IMR-90 (cell line): ENCODE measurements at regions not wholly inside any gene's neighbourhood (a gene's known extent, or its start where the extent isn't known, plus 50 kb on each side); places are given as distances from the start of the nearest gene placed in this dataset.

Experiments used
- ATAC-seq: fragments of 200-7000 bp; cut with Tn5 transposase; 2 replicates; pipeline ENCODE4 v1.9.1; 2020; ENCODE audit warnings: low read depth, mild to moderate bottlenecking, moderate library complexity
- BruUV-seq: library from RNA; stranded (reverse); fragments of 400-500 nt; replicated peaks from 2 replicates; lab custom pipeline; 2021; lab: Mats Ljungman, UMichigan
- CTCF ChIA-PET: fragments of 300-600 bp; formaldehyde crosslinking; extraction: SDS; loops from one replicate; lab custom pipeline; 2021; ENCODE audit warnings: antibody characterized with exemption; lab: Yijun Ruan, JAX
- POLR2A ChIA-PET: fragments of 300-600 bp; sonication (Branson Sonifier 250); formaldehyde crosslinking; loops from one replicate; lab custom pipeline; 2022; ENCODE audit warnings: antibody characterized with exemption; ENCODE audit not compliant: unreplicated experiment; lab: Charles Lee
- DNase-seq: peaks from one replicate; pipeline ENCODE4 v3.0.0; 2013
- H2AFZ ChIP-seq: replicated peaks from 2 replicates; pipeline ENCODE3; 2013; ENCODE audit warnings: low read length, mild to moderate bottlenecking; ENCODE audit not compliant: poor library complexity
- H2AK5ac ChIP-seq: 2 replicates; pipeline ENCODE4 v1.6.1; 2013; ENCODE audit warnings: low read depth, low read length, inconsistent platforms
- H2AK9ac ChIP-seq: replicated peaks from 2 replicates; pipeline ENCODE3; 2013; ENCODE audit warnings: mild to moderate bottlenecking, low read depth, low read length, moderate library complexity; ENCODE audit not compliant: poor library complexity
- H2BK120ac ChIP-seq: 2 replicates; pipeline ENCODE4 v1.6.1; 2013; ENCODE audit warnings: low read depth, low read length, inconsistent platforms
- H2BK15ac ChIP-seq: 3 replicates; pipeline ENCODE4 v1.6.1; 2013; ENCODE audit warnings: low read depth, low read length, inconsistent platforms
- H2BK20ac ChIP-seq: 2 replicates; pipeline ENCODE4 v1.6.1; 2013; ENCODE audit warnings: low read depth, mild to moderate bottlenecking, inconsistent platforms, low read length, moderate library complexity
- H2BK5ac ChIP-seq: 2 replicates; pipeline ENCODE4 v1.6.1; 2013; ENCODE audit warnings: mild to moderate bottlenecking, low read depth, low read length, inconsistent platforms; ENCODE audit not compliant: poor library complexity, severe bottlenecking
- H3K14ac ChIP-seq: replicated peaks from 2 replicates; pipeline ENCODE4 v1.6.1; 2013; ENCODE audit warnings: low read depth, low read length, inconsistent platforms
- H3K18ac ChIP-seq: 2 replicates; pipeline ENCODE4 v1.6.1; 2013; ENCODE audit warnings: low read depth, low read length, control low read depth
- H3K23ac ChIP-seq: 2 replicates; pipeline ENCODE4 v1.6.1; 2013; ENCODE audit warnings: low read depth, low read length, inconsistent platforms
- H3K27ac ChIP-seq: 2 replicates; pipeline ENCODE4 v1.5.1; 2013; ENCODE audit warnings: mild to moderate bottlenecking, control low read depth, low read length; ENCODE audit not compliant: insufficient read depth
- H3K27me3 ChIP-seq: 2 replicates; pipeline ENCODE4 v1.6.1; 2013; ENCODE audit warnings: low read length; ENCODE audit not compliant: control insufficient read depth, insufficient read depth
- H3K36me3 ChIP-seq: 2 replicates; pipeline ENCODE4 v1.6.1; 2013; ENCODE audit warnings: low read length, mixed read lengths; ENCODE audit not compliant: control insufficient read depth, insufficient read depth
- H3K4ac ChIP-seq: 2 replicates; pipeline ENCODE4 v1.6.1; 2013; ENCODE audit warnings: low read depth, low read length, inconsistent platforms
- H3K4me1 ChIP-seq: 2 replicates; pipeline ENCODE4 v1.6.1; 2013; ENCODE audit warnings: low read length, mixed read lengths; ENCODE audit not compliant: control insufficient read depth, insufficient read depth
- H3K4me2 ChIP-seq: 2 replicates; pipeline ENCODE4 v1.6.1; 2013; ENCODE audit warnings: low read depth, mild to moderate bottlenecking, control low read depth, low read length, moderate library complexity
- H3K4me3 ChIP-seq: 2 replicates; pipeline ENCODE4 v1.5.1; 2013; ENCODE audit warnings: low read depth, mild to moderate bottlenecking, control low read depth, low read length, moderate library complexity; ENCODE audit not compliant: insufficient read depth
- H3K56ac ChIP-seq: 2 replicates; pipeline ENCODE4 v1.6.1; 2013; ENCODE audit warnings: low read length, inconsistent platforms; ENCODE audit not compliant: insufficient read depth; ENCODE audit errors: extremely low read depth
- H3K79me1 ChIP-seq, 2 experiments: 2 replicates each; pipeline ENCODE4 v1.6.1; 2013; ENCODE audit warnings: low read length in 2 of 2, inconsistent platforms in 1 of 2, low read depth in 1 of 2
- H3K9ac ChIP-seq: 2 replicates; pipeline ENCODE4 v1.6.1; 2013; ENCODE audit warnings: low read depth, low read length, control low read depth
- H3K9me1 ChIP-seq: 2 replicates; pipeline ENCODE4 v1.6.1; 2013; ENCODE audit warnings: low read length, inconsistent platforms; ENCODE audit not compliant: insufficient read depth
- H3K9me3 ChIP-seq: 2 replicates; pipeline ENCODE4 v1.6.1; 2013; ENCODE audit warnings: low read length; ENCODE audit not compliant: control insufficient read depth, insufficient read depth
- H4K20me1 ChIP-seq: 2 replicates; pipeline ENCODE4 v1.6.1; 2013; ENCODE audit warnings: low read length, inconsistent platforms; ENCODE audit not compliant: insufficient read depth
- H4K5ac ChIP-seq: 2 replicates; pipeline ENCODE4 v1.6.1; 2013; ENCODE audit warnings: mild to moderate bottlenecking, low read depth, low read length, control low read depth
- H4K8ac ChIP-seq, 2 experiments: 2 replicates each; pipeline ENCODE4 v1.6.1; 2013; ENCODE audit warnings: low read depth in 2 of 2, low read length in 2 of 2, control low read depth in 1 of 2, inconsistent platforms in 1 of 2
- H4K91ac ChIP-seq: 2 replicates; pipeline ENCODE4 v1.6.1; 2013; ENCODE audit warnings: low read depth, low read length, inconsistent platforms; ENCODE audit not compliant: insufficient read depth
- BHLHE40 ChIP-seq: fragments of 150-350 bp; IDR thresholded peaks from 2 replicates; pipeline ENCODE4 v1.6.1; 2016; ENCODE audit warnings: mild to moderate bottlenecking, low read depth, low read length
- CHD1 ChIP-seq: IDR thresholded peaks from 2 replicates; pipeline ENCODE4 v1.6.1; 2012; ENCODE audit warnings: low read depth, low read length, improper control_type of control experiment
- MAFK ChIP-seq: IDR thresholded peaks from 2 replicates; pipeline ENCODE4 v1.6.1; 2012; ENCODE audit warnings: low read depth, low read length, improper control_type of control experiment
- MXI1 ChIP-seq: IDR thresholded peaks from 2 replicates; pipeline ENCODE4 v1.6.1; 2012; ENCODE audit warnings: low read depth, mild to moderate bottlenecking, low read length, moderate library complexity, borderline replicate concordance
- NFE2L2 ChIP-seq: fragments of 150-350 bp; IDR thresholded peaks from 2 replicates; pipeline ENCODE4 v1.6.1; 2016; ENCODE audit warnings: low read depth, mild to moderate bottlenecking, low read length
- POLR2A ChIP-seq: IDR thresholded peaks from 2 replicates; pipeline ENCODE4 v1.6.1; 2012; ENCODE audit warnings: mild to moderate bottlenecking, low read depth, low read length
- RAD21 ChIP-seq: IDR thresholded peaks from 2 replicates; pipeline ENCODE4 v1.6.1; 2012; ENCODE audit warnings: low read length, improper control_type of control experiment
- RCOR1 ChIP-seq: IDR thresholded peaks from 2 replicates; pipeline ENCODE4 v1.6.1; 2012; ENCODE audit warnings: mild to moderate bottlenecking, low read length, improper control_type of control experiment; ENCODE audit not compliant: insufficient replicate concordance
- RFX5 ChIP-seq: IDR thresholded peaks from 2 replicates; pipeline ENCODE4 v1.8.0; 2012; ENCODE audit warnings: low read depth, mild to moderate bottlenecking, low read length, moderate library complexity
- SMC3 ChIP-seq: fragments of 150-350 bp; IDR thresholded peaks from 2 replicates; pipeline ENCODE4 v1.6.1; 2016; ENCODE audit warnings: low read depth, mild to moderate bottlenecking, antibody characterized with exemption, low read length, moderate library complexity
- WGBS, 2 experiments: methylation state at CpG; one replicate each; pipeline versions ENCODE4 v1.1.5 to v1.1.7; 2013; ENCODE audit warnings: missing lambda C conversion rate in 2 of 2; ENCODE audit not compliant: insufficient read length in 1 of 2; ENCODE audit errors: extremely low coverage in 2 of 2; 5-methylcytosine and 5-hydroxymethylcytosine counted together
- dilution Hi-C: fragments of 300-500 bp; cut with HindIII; formaldehyde crosslinking; loops from one replicate; pipeline ENCODE4 v1.14.3; 2018; ENCODE audit warnings: low sequenced_read_pairs; ENCODE audit not compliant: unreplicated experiment
- in situ Hi-C: fragments of 300-500 bp; cut with MboI; formaldehyde crosslinking; loops from 3 replicates; pipeline ENCODE4 v1.14.3; 2019; ENCODE audit warnings: low sequenced_read_pairs, inconsistent platforms, mixed read lengths
- intact Hi-C: fragments of 100-400 bp; cut with micrococcal nuclease; formaldehyde crosslinking; loops from 2 replicates; pipeline ENCODE4 v1.10.0; 2022
- TF ChIP-seq, protein P1 (sequence below): fragments of 150-350 bp; IDR thresholded peaks from 2 replicates; pipeline ENCODE4 v1.6.1; 2017; ENCODE audit warnings: mild to moderate bottlenecking, antibody characterized with exemption, low read length, low read depth
- TF ChIP-seq, protein P2 (sequence below): fragments of 150-350 bp; IDR thresholded peaks from 2 replicates; pipeline ENCODE4 v1.6.1; 2016; ENCODE audit warnings: low read depth, mild to moderate bottlenecking, low read length, moderate library complexity, borderline replicate concordance

DNA sequence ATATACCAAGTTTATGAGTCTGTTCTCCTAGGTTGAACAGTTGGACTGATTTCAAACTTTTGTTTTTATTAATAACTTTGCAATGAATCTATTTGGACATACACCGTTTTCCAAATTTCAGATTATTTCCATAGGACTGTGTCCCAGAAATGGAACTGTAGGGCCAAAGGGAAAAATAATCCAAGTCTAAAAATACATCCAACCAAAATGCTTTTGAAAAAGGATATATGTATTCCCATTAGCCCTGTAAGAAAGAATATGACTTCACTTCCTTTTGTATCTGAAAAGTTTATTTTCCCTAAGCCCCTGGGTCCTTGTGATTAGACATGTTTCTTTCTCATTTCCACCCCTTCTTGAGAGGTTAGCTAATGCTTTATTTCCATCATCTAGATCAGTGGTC is 434.2 kb upstream of the MKI67 start:
- ChIA-PET CTCF (no interaction called here), POLR2A (no interaction called here)
- H3K9me3 ChIP-seq: peaks cover 31% of the 10 kb centered on the region
- H4K91ac ChIP-seq: no peak overlapping the region
- DNase-seq (no peak), ATAC-seq (no peak)
- no peak overlapping the region for H2BK15ac ChIP-seq
- no CpG with 5 or more reads among the region's 1 CpG for WGBS, 2 experiments
- no peak overlapping the region for H4K8ac ChIP-seq
- in situ Hi-C loops (no loop called here), dilution Hi-C loops (no loop called here), intact Hi-C loops (no loop called here)
- BruUV-seq: no TSS peak
- H3K4ac ChIP-seq: no peak overlapping the region
- H3K14ac ChIP-seq: no peak overlapping the region
- no peak overlapping the region for H3K4me3 ChIP-seq
- H3K79me1 ChIP-seq: no peaks in the 10 kb centered on the region
- no peak overlapping the region for H2BK5ac ChIP-seq
- TF ChIP-seq CHD1: no peak
- TF ChIP-seq, protein P1, sequence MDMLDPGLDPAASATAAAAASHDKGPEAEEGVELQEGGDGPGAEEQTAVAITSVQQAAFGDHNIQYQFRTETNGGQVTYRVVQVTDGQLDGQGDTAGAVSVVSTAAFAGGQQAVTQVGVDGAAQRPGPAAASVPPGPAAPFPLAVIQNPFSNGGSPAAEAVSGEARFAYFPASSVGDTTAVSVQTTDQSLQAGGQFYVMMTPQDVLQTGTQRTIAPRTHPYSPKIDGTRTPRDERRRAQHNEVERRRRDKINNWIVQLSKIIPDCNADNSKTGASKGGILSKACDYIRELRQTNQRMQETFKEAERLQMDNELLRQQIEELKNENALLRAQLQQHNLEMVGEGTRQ: no peak
- no peak for TF ChIP-seq POLR2A
- TF ChIP-seq RCOR1: no peak
- no peak for TF ChIP-seq BHLHE40
- no peak for TF ChIP-seq SMC3
- TF ChIP-seq RAD21: no peak
- no peak for TF ChIP-seq NFE2L2
- TF ChIP-seq MXI1: no peak
- TF ChIP-seq, protein P2, sequence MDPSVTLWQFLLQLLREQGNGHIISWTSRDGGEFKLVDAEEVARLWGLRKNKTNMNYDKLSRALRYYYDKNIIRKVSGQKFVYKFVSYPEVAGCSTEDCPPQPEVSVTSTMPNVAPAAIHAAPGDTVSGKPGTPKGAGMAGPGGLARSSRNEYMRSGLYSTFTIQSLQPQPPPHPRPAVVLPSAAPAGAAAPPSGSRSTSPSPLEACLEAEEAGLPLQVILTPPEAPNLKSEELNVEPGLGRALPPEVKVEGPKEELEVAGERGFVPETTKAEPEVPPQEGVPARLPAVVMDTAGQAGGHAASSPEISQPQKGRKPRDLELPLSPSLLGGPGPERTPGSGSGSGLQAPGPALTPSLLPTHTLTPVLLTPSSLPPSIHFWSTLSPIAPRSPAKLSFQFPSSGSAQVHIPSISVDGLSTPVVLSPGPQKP: no peak
- no peak for TF ChIP-seq MAFK
- TF ChIP-seq RFX5: no peak
- H4K20me1 ChIP-seq: no peaks in the 10 kb centered on the region
- no peaks in the 10 kb centered on the region for H3K27me3 ChIP-seq
- no peaks in the 10 kb centered on the region for H3K4me1 ChIP-seq
- no peak overlapping the region for H4K5ac ChIP-seq
- no peak overlapping the region for H3K56ac ChIP-seq
- H3K9ac ChIP-seq: no peak overlapping the region
- H3K36me3 ChIP-seq: no peaks in the 10 kb centered on the region
- H2AK5ac ChIP-seq: no peak overlapping the region
- no peak overlapping the region for H3K23ac ChIP-seq
- H2AK9ac ChIP-seq: no peak overlapping the region
- H2BK120ac ChIP-seq: no peak overlapping the region
- H2BK20ac ChIP-seq: no peak overlapping the region
- no peak overlapping the region for H3K27ac ChIP-seq
- no peak overlapping the region for H2AFZ ChIP-seq
- no peaks in the 10 kb centered on the region for H3K9me1 ChIP-seq
- H3K18ac ChIP-seq: no peak overlapping the region
- no peak overlapping the region for H3K4me2 ChIP-seq
